ENCODE measurements at regions not wholly inside any gene's neighbourhood (a gene's known extent, or its start where the extent isn't known, plus 50 kb on each side); places are given as distances from the start of the nearest gene placed in this dataset.

GRCh38 chr3:151539599-151539998 lies 78.7 kb upstream of the IGSF10 start:
- peak overlapping the region in 1 of 2 experiments; percentile 52; a peak in 1 of 4 replicates for H3K9ac ChIP-seq (ENCODE audit: insufficient read depth in 1 of 2, low read depth in 2 of 2, low read length in 2 of 2)
- POLR2A ChIA-PET: interaction anchor here (1.0 to 1.3 kb wide), 2 partner anchors 13 to 35 kb away, joined by 3 read pairs; no protein-coding TSS in a partner anchor
- peak overlapping the region; percentile 93 for H2AFZ ChIP-seq (ENCODE audit: low read depth, low read length)
- no peak overlapping the region for H3K4me2 ChIP-seq (ENCODE audit: insufficient read depth, low read length)
- no peak overlapping the region for H3K27ac ChIP-seq (ENCODE audit: extremely low read depth, low read depth, low read length)
- CTCF ChIA-PET (ENCODE audit: low intra/inter-chr PET ratio): no interaction called here
- in situ Hi-C loops (cut with MboI) (no loop called here), intact Hi-C loops (cut with micrococcal nuclease) (no loop called here)
- no peaks in the 10 kb centered on the region for H3K27me3 ChIP-seq (ENCODE audit: control insufficient read depth in 2 of 2, insufficient read depth in 2 of 2, low read length in 2 of 2)
- TF ChIP-seq DACH1 (IDR thresholded peaks at IDR 0.05; ENCODE audit: partially characterized antibody) (peak; percentile 96), ETS1 (conservative IDR thresholded peaks at IDR 0.05; ENCODE audit: control insufficient read depth, low read depth, low read length) (no peak), ZBTB2 (IDR thresholded peaks at IDR 0.05) (0 out of 2 replicates have a peak, but pooled peaks have one; percentile 35), TFAM (CRISPR knock-in tag; conservative IDR thresholded peaks at IDR 0.05) (no peak), GATAD2B (IDR thresholded peaks at IDR 0.05; ENCODE audit: borderline replicate concordance) (peak; percentile 80)
- DNase-seq (ENCODE audit: extremely low read depth in 1 of 4, low spot score in 3 of 4) (no peak), FAIRE-seq (no peak), ATAC-seq (no peak)
- H3K9me3 ChIP-seq (replicated peaks; ENCODE audit: control insufficient read depth, insufficient read depth, low read depth, low read length): no peaks in the 10 kb centered on the region
- H3K79me2 ChIP-seq (ENCODE audit: control insufficient read depth, insufficient read depth, low read length): no peaks in the 10 kb centered on the region
- peaks cover 11 to 12% of the 10 kb centered on the region in 2 experiments; a peak in 4 of 5 replicates for H3K4me1 ChIP-seq (replicated peaks in 1 of 2; ENCODE audit: control insufficient read depth in 2 of 2, insufficient read depth in 2 of 2, low read length in 2 of 2)
- no peaks in the 10 kb centered on the region for H3K36me3 ChIP-seq (ENCODE audit: control insufficient read depth, insufficient read depth, low read length)
- no peak overlapping the region for H3K4me3 ChIP-seq
- H3K9me1 ChIP-seq (ENCODE audit: control insufficient read depth, insufficient read depth, low read length): no peaks in the 10 kb centered on the region
- no TSS peak for BruUV-seq (replicated peaks)
- WGBS (ENCODE audit: insufficient coverage, low coverage, missing lambda C conversion rate): 32% methylated on average over 3 of the region's 3 CpGs
- H4K20me1 ChIP-seq (replicated peaks; ENCODE audit: control insufficient read depth, insufficient read depth, low read length): no peaks in the 10 kb centered on the region
